Non-pigmented ciliary epithelial cell (primary cell): ENCODE measurements at regions not wholly inside any gene's neighbourhood (a gene's known extent, or its start where the extent isn't known, plus 50 kb on each side); places are given as distances from the start of the nearest gene placed in this dataset.

ENCODE experiments used
- DNase-seq: peaks from one replicate; pipeline ENCODE4 v3.0.0-alpha.2; 2010; ENCODE audit warnings: low read depth

GRCh38 chr12:91577586-91578539, 395.2 kb upstream of the DCN start:
- DNase-seq, result no peak

DNA sequence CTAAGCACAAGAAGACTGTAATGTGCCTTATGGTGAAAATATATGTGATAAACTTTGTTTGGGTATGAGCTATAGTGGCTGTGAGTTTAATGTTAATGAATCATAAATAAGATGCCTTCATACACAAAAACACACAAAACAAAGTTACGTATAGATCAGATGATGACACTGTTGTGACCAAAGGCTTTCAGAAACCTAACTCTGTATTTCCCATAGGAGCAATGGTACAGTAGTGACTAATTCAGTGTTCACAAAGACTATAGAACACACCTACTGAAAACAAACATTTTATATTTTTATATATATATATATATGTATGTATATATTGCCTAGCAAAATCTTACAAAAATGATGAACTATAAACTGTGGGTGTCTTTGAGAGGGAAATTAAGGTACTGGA, 393.8 kb upstream of the DCN start:
- DNase-seq, result no peak

DNA sequence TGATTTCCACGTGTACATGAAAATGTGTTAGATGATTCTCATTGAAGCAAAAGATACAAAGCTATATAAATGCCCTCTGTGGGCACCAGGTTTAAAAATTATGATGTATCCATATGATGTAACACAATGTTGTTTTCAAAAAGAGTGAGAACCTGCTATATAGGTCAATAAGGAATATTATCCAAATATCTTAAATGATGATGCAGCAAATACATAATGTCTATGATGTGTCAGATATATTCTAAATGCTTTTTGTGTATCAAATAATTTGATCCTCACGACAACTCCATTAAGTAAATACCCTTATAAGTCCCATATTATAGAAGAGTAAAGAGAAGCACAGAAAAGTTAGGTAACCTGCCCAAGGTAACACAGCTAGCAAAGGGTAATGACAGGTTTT, 393.0 kb upstream of the DCN start:
- no peak for DNase-seq

DNA sequence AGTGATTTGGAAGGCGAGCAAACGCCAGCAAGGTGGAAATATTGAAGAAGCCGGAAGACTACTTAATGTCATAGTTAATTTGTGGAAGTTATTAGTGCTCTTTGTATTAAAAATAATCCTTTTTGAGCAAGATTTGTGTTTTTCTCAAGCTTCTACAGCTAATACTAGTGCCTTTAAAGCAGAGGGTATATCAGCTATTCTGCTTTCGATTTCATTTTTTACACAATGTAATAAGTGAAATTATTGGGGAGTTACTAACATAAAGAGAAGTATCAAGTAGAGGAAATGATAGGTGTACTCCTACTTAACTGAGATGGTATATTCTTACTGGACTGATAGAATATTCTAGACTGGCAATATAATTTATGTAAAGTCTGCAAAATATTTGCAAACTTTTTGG, 392.4 kb upstream of the DCN start:
- no peak for DNase-seq

GRCh38 chr12:91574391-91574790, 391.8 kb upstream of the DCN start:
- DNase-seq, result no peak

DNA sequence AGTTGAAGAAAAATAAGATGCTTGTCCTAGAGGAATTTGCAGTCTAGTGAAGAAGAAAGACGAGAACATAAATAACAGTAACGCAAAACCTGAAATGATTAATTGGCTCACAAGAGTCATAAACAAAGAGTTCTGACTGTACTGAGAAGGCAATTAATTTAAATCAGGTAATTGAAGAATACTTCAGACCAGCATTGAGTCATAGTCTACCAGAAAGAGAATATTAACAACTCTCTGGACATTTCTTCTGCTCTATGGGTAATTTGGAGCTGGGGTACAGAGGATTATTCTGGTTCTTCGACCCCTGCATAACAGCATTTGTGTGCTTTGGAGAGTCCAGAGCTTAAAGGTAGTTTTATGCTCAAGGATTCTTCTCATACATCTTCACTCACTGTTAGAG, 390.3 kb upstream of the DCN start:
- no peak for DNase-seq

DNA sequence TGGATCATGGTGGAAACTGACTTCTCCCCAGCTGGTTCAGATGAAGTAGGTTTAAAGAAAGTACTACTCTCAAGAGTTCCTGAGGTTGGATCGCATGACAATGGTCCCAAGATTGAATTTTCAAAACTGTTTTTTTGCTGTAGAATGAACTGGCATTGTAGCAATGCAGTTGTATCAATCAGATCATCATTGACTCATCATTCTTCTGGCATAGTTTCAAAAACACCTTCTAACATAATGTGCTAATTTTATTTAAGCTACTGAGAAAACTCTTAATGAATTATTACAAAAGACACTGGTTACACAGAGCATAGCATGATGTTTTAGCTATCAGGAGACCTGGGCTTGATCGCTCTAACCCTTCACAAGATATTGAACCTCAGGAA, 384.5 kb upstream of the DCN start:
- no peak for DNase-seq

GRCh38 chr12:91566328-91567099, 383.9 kb upstream of the DCN start:
- no peak for DNase-seq

- no peak for DNase-seq
Observed at GRCh38 chr12:91565846-91566245, 383.2 kb upstream of the DCN start.

DNA sequence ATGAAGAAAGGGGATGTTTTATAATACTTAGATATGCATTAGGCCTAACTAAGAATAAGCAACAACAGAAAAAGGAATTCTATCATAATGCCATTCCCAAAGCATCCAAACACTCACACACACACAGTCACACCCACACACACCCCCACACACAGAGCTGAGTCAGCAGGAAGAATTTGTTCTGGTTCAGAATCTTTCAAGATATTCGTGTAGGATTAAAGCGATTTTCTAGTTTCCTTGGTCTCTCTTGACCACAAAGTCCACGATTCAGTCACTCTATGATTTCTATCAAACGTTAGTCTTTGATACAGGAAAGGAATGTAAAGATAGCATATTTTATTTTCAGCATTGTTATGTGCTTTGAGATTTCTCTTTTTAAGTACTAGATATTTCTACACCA, 382.6 kb upstream of the DCN start:
- peak; percentile 32 for DNase-seq

GRCh38 chr12:91563011-91563765, 380.6 kb upstream of the DCN start:
- DNase-seq, result no peak

GRCh38 chr12:91562476-91562875, 379.9 kb upstream of the DCN start:
- DNase-seq, result no peak

- no peak for DNase-seq
Observed at GRCh38 chr12:91561958-91562325, 379.3 kb upstream of the DCN start.

DNA sequence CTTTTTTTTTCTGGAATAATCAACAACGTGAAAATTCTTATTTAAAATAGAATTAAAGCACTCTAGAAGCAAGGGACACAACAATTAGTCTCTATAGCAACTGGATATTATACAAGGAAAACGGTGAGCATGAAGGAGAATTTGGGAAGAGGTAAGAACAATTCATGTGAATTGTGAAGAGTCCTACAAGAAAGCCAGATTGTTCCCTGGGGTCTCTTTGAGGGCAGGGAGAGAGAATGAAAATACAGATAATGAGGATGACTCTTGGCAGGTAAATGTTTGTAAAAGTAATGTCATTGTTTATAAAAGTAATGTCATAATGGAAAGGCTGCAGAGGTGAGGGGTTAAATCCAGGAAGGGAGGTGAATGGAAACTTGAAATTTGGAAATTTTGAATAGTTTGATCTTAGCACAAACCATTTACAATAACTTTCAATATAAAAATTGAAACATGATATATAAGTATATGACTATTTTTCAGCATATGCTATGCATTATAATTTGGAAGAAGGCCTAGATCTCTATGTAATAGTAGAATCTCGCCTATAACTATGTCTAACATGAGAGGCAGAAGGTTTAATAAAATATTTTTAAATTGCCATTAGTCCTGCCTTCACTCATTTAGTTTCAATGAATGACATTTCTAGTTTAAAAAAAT, 378.8 kb upstream of the DCN start:
- no peak for DNase-seq

GRCh38 chr12:91556909-91557308, 374.3 kb upstream of the DCN start:
- DNase-seq, result no peak

- no peak for DNase-seq
Observed at GRCh38 chr12:91555436-91556415, 373.1 kb upstream of the DCN start.

- DNase-seq, result no peak
Observed at GRCh38 chr12:91551927-91552326, 369.3 kb upstream of the DCN start.

GRCh38 chr12:91551242-91551641, 368.6 kb upstream of the DCN start:
- DNase-seq, result no peak

- DNase-seq, result no peak
Observed at GRCh38 chr12:91542666-91543065, 360.0 kb upstream of the DCN start.

GRCh38 chr12:91542067-91542466, 359.4 kb upstream of the DCN start:
- no peak for DNase-seq

- no peak for DNase-seq
Observed at GRCh38 chr12:91538418-91538817, 355.8 kb upstream of the DCN start.
